ENCODE measurements at regions not wholly inside any gene's neighbourhood (a gene's known extent, or its start where the extent isn't known, plus 50 kb on each side); places are given as distances from the start of the nearest gene placed in this dataset.

GRCh38 chr2:150178591-150178990 is 308.9 kb downstream of the RND3 start:
- peak in 1 of 2 experiments; percentile 45 for DNase-seq
- no peaks in the 10 kb centered on the region for H3K4me1 ChIP-seq (replicated peaks; ENCODE audit: insufficient read depth)
- no peaks in the 10 kb centered on the region for H3K27me3 ChIP-seq (ENCODE audit: insufficient read depth, low read depth)
- H3K36me3 ChIP-seq (ENCODE audit: low read depth) = no peaks in the 10 kb centered on the region
- H4K20me1 ChIP-seq (ENCODE audit: insufficient read depth) = no peaks in the 10 kb centered on the region
- no peak overlapping the region for H2AFZ ChIP-seq
- BruUV-seq (replicated peaks) = no TSS peak
- no peak overlapping the region for H3K4me3 ChIP-seq
- ChIA-PET POLR2A (ENCODE audit: unreplicated experiment) (no interaction called here), CTCF (no interaction called here)
- intact Hi-C loops (cut with micrococcal nuclease; ENCODE audit: unreplicated experiment) = no loop called here
- no peaks in the 10 kb centered on the region for H3K9me3 ChIP-seq (ENCODE audit: insufficient read depth, low read depth)
- TF ChIP-seq, protein P1, sequence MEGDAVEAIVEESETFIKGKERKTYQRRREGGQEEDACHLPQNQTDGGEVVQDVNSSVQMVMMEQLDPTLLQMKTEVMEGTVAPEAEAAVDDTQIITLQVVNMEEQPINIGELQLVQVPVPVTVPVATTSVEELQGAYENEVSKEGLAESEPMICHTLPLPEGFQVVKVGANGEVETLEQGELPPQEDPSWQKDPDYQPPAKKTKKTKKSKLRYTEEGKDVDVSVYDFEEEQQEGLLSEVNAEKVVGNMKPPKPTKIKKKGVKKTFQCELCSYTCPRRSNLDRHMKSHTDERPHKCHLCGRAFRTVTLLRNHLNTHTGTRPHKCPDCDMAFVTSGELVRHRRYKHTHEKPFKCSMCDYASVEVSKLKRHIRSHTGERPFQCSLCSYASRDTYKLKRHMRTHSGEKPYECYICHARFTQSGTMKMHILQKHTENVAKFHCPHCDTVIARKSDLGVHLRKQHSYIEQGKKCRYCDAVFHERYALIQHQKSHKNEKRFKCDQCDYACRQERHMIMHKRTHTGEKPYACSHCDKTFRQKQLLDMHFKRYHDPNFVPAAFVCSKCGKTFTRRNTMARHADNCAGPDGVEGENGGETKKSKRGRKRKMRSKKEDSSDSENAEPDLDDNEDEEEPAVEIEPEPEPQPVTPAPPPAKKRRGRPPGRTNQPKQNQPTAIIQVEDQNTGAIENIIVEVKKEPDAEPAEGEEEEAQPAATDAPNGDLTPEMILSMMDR (conservative IDR thresholded peaks at IDR 0.05) = no peak
- no peak for TF ChIP-seq EZH2 (IDR thresholded peaks at IDR 0.05; ENCODE audit: low read depth)
- H3K4me2 ChIP-seq = no peak overlapping the region
- no peak overlapping the region for H3K27ac ChIP-seq
- no peaks in the 10 kb centered on the region for H3F3A ChIP-seq (ENCODE audit: insufficient read depth, low read depth)
- no peaks in the 10 kb centered on the region for H3K9me2 ChIP-seq (ENCODE audit: insufficient read depth)
- no peaks in the 10 kb centered on the region for H3K79me2 ChIP-seq (ENCODE audit: low read depth)

DNA sequence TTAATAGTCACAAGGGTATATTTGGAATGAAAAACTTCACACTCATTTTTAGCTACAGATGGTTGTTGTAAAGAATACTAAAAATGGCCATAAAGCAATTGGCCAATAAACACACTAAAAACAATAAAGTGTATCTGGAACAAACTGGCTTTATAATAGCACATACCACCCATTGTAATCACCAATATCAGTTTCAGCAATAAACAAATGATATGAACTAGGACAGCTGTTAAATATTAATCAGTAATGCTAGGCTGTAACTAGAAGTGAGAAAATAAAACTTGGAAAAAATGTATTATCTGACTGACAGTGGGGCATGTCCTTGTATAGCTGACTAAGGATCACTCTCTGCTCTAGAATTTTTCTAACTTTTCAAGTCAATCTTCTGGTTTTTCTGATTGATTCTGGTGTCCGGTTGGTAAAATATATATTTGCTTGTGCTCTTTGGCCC is 312.5 kb downstream of the RND3 start:
- no peak for DNase-seq
- intact Hi-C loops (cut with micrococcal nuclease; ENCODE audit: unreplicated experiment) = no loop called here
- Histone ChIP-seq H3K9me3 (ENCODE audit: insufficient read depth, low read depth) (no peaks in the 10 kb centered on the region), H3K27ac (no peak overlapping the region), H4K20me1 (ENCODE audit: insufficient read depth) (no peaks in the 10 kb centered on the region), H3K4me3 (no peak overlapping the region), H3K4me2 (no peak overlapping the region), H3K27me3 (ENCODE audit: insufficient read depth, low read depth) (no peaks in the 10 kb centered on the region), H2AFZ (no peak overlapping the region), H3K9me2 (ENCODE audit: insufficient read depth) (no peaks in the 10 kb centered on the region), H3K36me3 (ENCODE audit: low read depth) (no peaks in the 10 kb centered on the region), H3K4me1 (replicated peaks; ENCODE audit: insufficient read depth) (no peaks in the 10 kb centered on the region), H3F3A (ENCODE audit: insufficient read depth, low read depth) (no peaks in the 10 kb centered on the region), H3K79me2 (ENCODE audit: low read depth) (no peaks in the 10 kb centered on the region)
- POLR2A ChIA-PET (ENCODE audit: unreplicated experiment) = no interaction called here
- BruUV-seq (replicated peaks) = no TSS peak
- CTCF ChIA-PET = no interaction called here
- no peak for TF ChIP-seq EZH2 (IDR thresholded peaks at IDR 0.05; ENCODE audit: low read depth)
- TF ChIP-seq, protein P1 (conservative IDR thresholded peaks at IDR 0.05) = no peak

GRCh38 chr2:150174056-150174805 is 313.2 kb downstream of the RND3 start:
- Histone ChIP-seq H3K9me2 (ENCODE audit: insufficient read depth) (no peaks in the 10 kb centered on the region), H3K27me3 (ENCODE audit: insufficient read depth, low read depth) (no peaks in the 10 kb centered on the region), H3K36me3 (ENCODE audit: low read depth) (no peaks in the 10 kb centered on the region), H3K4me3 (no peak overlapping the region), H3K9me3 (ENCODE audit: insufficient read depth, low read depth) (no peaks in the 10 kb centered on the region), H4K20me1 (ENCODE audit: insufficient read depth) (no peaks in the 10 kb centered on the region), H3K27ac (no peak overlapping the region), H3K4me2 (no peak overlapping the region), H3K79me2 (ENCODE audit: low read depth) (no peaks in the 10 kb centered on the region), H2AFZ (no peak overlapping the region), H3K4me1 (replicated peaks; ENCODE audit: insufficient read depth) (peaks cover 2% of the 10 kb centered on the region; the same call in 1 of the 2 replicates), H3F3A (ENCODE audit: insufficient read depth, low read depth) (no peaks in the 10 kb centered on the region)
- intact Hi-C loops (cut with micrococcal nuclease; ENCODE audit: unreplicated experiment) = no loop called here
- ChIA-PET CTCF (interaction anchor here (0.6 kb wide), 1 partner anchor 89 kb away, joined by 3 read pairs; no protein-coding TSS in a partner anchor), POLR2A (ENCODE audit: unreplicated experiment) (no interaction called here)
- no peak for DNase-seq
- TF ChIP-seq EZH2 (IDR thresholded peaks at IDR 0.05; ENCODE audit: low read depth) = no peak
- TF ChIP-seq, protein P1 (conservative IDR thresholded peaks at IDR 0.05) = no peak
- BruUV-seq (replicated peaks) = no TSS peak

Data from PC-9 (cell line).